PC-3 (cell line): ENCODE measurements at regions not wholly inside any gene's neighbourhood (a gene's known extent, or its start where the extent isn't known, plus 50 kb on each side); places are given as distances from the start of the nearest gene placed in this dataset.

ENCODE experiments used
- CTCF ChIP-seq: fragments of 300-600 bp; sonication (generic); conservative IDR thresholded peaks from 2 replicates; pipeline ENCODE4 v1.5.1; 2017; ENCODE audit warnings: antibody characterized with exemption, low read depth, mild to moderate bottlenecking, low read length
- EZH2 ChIP-seq: fragments of 300-600 bp; sonication (generic); IDR thresholded peaks from one replicate; pipeline ENCODE4 v1.6.1; 2017; ENCODE audit warnings: antibody characterized with exemption, mild to moderate bottlenecking, low read length; ENCODE audit not compliant: unreplicated experiment

GRCh38 chr1:188930382-188930781 is 1547.3 kb downstream of the BRINP3 start:
- TF ChIP-seq CTCF (no peak), EZH2 (no peak)
